ENCODE measurements at regions not wholly inside any gene's neighbourhood (a gene's known extent, or its start where the extent isn't known, plus 50 kb on each side); places are given as distances from the start of the nearest gene placed in this dataset.

DNA sequence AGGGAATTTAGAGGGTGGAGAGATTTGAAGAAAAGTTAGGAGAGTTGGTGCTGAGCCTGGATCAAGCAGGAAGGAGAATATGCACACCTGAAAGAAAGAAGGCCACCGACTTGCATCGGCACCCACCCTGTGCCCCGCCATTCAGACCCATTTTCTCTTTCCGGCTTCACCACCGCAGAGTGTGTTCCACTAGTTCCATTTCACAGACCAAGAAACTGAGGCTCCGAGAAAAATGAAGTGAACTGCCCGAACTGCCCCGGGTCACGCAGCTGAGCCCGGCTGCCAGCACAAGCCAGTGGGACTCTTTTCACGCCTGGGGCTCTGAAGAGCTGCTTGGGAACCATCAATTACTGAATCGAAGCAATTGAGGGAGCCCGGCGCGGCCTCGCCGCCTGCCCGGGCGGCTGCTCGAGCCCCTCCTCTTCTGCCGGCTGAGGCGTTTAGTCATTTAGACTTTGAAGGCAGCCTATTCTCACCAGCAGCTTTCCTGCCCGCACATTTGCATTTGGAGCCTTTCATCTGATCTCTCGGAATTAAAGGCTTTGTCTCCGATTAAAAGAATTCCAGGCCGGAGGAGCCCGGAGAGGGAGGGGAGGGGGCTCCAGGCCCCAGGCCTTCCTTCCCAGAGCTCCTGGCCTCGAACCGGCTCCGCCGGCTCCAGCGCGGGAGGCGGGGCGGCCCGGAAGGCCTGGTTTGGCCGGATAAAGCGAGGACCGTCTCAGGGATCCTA is 140.2 kb upstream of the PJA1 start:
- DNase-seq (ENCODE audit: low spot score) = no peak

DNA sequence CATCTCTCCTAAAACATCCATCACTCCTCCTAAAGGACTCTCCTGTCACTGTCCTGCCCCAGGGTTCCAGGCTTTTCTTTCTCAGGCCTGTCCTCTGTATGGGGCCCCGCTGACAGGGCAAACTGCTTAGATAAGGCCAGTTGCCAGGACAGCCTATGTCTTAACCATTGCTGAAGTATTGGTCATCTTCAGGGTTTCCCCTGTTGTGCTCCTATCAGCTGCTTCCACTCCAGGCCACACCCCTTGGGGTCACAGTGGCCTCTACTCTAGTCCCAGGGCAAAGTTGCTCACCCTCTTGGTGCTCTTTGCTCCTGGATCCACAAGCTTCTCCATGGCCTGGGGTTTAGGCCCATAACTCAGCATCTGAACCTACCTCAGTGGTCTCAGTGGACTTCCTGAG is 138.0 kb upstream of the PJA1 start:
- no peak for DNase-seq (ENCODE audit: low spot score)

DNA sequence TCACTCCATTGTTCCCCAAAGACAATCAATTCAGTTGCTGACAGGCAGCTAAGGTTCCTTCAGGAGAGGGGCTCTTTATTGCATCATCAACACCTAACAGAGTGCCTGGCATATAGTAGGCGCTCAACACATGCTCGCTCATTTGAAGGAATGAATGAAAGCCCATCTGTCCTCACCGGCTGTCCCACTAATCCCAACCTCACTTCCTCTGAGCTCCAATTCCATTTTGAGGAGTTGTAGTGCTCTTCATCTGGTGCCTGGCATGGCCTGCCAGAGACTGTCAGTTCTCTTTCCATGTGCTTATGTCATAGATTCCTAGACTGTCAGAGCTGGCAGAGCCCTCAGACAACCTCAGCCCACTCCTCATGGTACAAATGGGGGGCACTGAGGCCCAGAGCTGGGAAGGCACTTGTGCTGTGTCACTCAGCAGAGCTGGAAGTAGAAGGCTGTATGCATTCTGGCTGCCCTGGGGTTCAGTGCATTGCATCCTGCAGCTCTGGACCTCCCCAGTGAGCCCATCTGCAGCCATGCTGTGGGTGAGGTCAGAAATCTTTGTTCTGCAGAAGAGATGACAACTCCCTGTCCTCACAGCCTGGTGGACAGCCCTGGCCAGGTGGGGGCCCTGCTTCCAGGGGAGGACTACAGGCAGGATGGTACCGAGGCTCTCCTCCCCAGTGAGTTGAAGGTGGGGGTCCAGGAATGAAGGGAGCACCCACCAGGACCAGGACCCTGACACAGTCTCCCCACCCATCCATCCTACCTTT is 134.9 kb upstream of the PJA1 start:
- no peak for DNase-seq (ENCODE audit: low spot score)

DNA sequence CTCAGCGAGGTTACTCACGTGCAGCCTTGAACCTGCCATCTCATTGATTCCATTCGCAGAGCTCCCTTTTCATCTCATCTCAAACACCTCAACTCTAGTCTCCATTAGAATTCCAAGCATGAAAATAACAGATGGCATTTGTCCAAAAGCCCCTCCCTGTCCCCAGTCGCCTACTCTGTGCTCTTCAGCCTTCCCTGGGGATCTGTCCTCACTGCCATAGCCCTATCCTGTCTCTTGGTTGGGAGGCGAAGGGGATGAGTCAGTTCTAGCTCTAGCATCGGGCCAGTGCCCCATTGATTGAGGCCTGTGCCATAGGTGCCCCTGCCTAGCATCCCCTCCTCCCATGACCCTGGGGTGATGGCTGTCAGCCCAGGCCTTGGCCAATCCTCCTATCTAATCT is 134.0 kb upstream of the PJA1 start:
- DNase-seq (ENCODE audit: low spot score) = no peak

DNA sequence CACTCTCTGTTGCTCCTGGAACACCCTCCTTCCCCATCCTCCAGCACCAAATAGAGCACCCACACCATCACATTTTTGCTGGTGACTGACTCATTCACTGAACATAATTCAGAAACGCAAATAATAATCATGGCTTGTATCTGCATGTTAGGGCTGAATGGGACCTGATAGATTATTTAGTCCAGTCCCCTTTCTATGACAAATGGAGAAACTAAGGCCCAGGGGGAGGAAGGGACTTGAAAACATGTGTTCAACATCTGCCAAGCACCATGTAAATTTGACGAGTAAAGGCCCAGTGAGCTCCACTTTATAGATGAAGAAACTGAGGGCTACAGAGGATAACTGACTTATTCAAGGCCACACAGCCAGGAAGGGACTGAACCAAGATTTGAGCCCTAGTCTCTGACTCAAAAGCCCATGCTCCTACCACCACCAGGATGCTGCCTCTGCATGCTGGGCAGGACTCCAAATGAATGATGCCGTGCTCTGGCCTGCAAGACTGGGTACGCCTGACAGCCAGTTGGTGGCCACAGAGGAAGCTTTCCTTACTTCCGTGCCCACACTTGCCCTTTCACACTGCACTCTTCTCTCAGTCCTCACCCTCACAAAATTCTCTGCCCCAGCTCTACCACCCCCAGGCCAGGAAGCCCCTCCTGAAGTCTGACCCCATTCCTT is 133.3 kb upstream of the PJA1 start:
- no peak for DNase-seq (ENCODE audit: low spot score)

DNA sequence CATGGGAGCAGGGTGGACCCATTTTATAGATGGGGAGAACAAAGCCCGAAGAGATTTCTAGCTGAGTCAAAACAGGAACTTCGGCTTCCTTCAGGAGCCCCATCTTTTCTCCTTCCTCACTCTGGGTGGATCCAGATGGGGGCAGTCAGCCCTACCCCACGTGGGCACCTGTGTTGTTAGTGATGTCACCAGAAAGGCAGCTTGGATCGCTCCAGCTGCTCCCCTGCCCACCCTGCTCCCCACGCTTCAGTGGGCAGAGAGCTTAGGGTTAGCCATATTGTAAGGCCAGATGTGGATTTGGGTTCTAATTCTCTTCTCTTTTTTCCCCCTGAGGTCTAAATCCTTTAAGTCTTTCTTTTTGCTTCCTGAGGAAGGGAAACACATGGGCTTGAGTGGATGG is 132.3 kb upstream of the PJA1 start:
- DNase-seq (ENCODE audit: low spot score) = no peak

DNA sequence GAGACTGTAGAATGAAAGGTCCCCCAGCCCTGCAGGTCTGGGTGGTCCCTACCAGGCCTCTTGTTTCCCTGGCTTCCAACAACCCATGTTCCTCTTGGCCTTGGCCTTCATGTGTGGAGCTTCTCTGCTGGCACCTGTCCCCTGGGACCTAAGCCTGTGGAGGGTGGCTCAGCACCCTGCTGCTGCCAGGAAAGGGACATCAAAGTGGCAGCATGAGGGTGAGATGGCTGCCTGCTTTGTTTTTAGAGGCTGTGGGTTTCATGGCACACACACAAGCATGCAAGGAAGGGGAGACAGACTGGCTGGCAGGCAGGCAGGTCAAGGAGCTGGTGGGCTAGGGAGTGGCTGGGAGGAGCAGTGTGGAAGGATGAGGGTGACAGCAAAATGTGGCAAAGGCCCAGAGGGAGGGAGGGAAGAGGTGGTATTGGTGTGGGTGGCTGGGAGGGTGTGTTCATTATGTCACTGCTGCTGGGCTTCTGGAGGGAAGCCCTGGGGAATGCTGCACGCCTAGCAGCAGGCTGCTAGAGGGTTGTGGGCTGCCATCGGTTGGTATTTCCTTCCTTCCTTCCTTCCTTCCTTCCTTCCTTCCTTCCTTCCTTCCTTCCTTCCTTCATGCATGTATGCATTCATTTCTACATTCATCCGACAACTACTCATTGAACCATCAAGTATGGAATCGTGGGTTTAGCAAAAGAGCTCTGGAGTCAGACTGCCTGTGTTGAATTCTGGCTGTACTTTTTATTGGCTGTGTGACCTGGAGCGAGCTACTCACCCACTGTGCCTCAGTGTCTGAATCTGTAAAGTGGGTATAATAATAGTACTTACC is 128.7 kb upstream of the PJA1 start:
- DNase-seq (ENCODE audit: low spot score) = no peak

GRCh38 chrX:69291116-69291515 is 125.9 kb upstream of the PJA1 start:
- DNase-seq (ENCODE audit: low spot score) = no peak

GRCh38 chrX:69290292-69290691 is 125.0 kb upstream of the PJA1 start:
- no peak for DNase-seq (ENCODE audit: low spot score)

GRCh38 chrX:69289793-69290123 is 124.5 kb upstream of the PJA1 start:
- DNase-seq (ENCODE audit: low spot score) = no peak

- no peak for DNase-seq (ENCODE audit: low spot score)
These were observed 124.0 kb upstream of the PJA1 start for GRCh38 chrX:69289046-69289792.

GRCh38 chrX:69287095-69287494 is 121.8 kb upstream of the PJA1 start:
- no peak for DNase-seq (ENCODE audit: low spot score)

GRCh38 chrX:69286565-69286906 is 121.3 kb upstream of the PJA1 start:
- no peak for DNase-seq (ENCODE audit: low spot score)

DNA sequence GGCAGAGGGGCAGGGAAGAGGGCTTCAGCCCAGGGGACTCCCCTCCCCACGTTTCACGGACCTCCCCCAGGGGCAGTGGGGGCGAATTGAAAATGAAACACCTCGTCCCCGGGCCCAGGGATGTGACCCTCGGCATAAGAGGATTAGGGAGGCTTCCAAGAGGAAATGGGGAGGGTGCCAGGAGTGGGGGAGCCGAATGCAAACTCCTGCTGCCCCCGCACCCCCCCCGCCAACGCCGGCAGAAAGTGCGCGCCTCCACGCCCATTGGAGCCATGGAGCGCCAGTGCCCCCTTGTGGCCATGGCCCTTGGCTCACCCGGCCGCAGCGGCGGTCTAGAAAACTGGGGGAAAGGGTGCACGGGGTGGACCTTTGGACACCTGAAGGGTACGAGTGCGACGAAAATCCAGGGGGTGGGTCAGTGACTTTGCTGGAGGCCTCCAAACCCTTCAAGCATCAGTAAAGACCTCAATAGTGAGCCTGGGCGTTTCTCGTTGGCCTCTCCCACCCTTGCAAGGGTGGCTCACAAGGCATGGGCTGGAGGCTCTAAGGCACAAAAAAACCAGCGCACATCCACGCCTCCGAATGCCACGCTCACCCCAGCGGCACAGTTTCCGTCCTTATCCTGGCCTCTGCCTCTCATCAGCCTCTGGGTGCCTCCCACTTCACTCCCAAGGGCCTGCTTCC is 120.8 kb upstream of the PJA1 start:
- peak; percentile 58 for DNase-seq (ENCODE audit: low spot score)

DNA sequence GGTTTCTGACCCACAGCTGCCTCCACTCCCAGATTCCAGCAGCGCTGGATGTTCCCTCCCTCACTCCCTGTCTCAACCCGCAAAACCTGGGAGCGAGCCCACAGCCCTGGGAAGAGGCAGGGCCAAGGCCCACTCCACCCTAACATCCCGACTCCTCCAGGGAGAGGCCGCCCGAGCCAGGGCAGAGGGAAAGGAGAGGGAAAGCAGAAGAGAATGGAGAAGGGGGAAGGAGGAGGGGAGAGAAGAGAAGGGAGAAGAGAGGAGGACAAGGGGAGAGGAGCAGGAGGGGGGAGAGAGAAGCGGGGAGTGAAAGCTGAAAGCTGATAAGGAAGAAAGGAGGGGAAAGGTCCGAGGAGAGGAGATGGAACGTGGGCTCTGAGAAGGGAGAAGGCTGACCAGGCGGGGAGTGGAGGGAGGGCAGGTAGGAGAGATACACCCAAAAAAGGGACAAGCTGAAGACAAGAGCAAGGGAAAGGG is 120.2 kb upstream of the PJA1 start:
- no peak for DNase-seq (ENCODE audit: low spot score)

- no peak for DNase-seq (ENCODE audit: low spot score)
These were observed 119.2 kb upstream of the PJA1 start for GRCh38 chrX:69284491-69284890.

DNA sequence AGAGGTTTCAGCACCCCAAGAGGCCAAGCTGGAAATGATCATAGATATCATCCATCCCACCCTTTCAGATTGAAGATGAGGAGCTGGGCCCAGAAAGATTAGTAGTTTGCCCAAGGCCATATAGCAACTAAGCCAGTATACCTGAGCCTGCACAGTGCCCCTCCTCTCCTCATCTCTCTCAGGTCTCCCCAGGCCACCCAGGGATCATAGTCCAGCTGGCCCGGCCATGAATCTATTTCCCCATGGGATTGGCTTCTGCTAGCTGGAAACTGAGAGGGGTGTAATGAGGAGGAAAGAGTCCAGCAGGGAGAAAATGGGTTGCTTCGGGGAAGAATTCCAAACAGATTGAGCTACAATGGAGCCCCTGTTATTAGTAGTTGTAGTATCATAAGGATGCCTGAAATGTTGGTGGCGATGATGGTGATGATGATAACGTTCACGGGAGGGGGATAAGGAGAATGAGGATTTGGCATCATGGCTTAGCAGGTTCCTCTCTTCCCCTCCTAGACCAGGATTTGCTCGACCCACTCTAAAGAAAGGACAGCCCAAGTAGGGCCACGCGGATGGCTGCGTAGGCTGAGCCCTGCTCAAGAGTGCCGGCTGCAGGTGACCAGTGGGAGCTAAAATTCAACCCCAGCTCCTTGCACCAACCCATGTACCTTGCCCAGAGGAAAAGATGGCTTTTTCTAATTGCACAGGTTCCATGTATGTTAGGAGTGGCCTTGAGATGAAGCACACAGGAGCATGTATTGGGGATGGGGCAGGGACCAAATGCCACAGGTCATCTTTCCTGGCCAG is 117.8 kb upstream of the PJA1 start:
- DNase-seq (ENCODE audit: low spot score) = no peak

- DNase-seq (ENCODE audit: low spot score) = peak; percentile 14
These were observed 115.7 kb upstream of the PJA1 start for GRCh38 chrX:69280933-69281332.

- no peak for DNase-seq (ENCODE audit: low spot score)
These were observed 114.0 kb upstream of the PJA1 start for GRCh38 chrX:69279234-69279633.

Measured in mucosa of gallbladder (tissue), 1 donor.